Activated CD4-positive, alpha-beta memory T cell treated with anti-CD3 and anti-CD28 coated beads, Interleukin-2, amount 10 ng/mL, durations not matched to agents 7 days and 5 days (primary cell): ENCODE measurements at regions not wholly inside any gene's neighbourhood (a gene's known extent, or its start where the extent isn't known, plus 50 kb on each side); places are given as distances from the start of the nearest gene placed in this dataset.

Experiments used
- CTCF ChIA-PET: fragments of 350-600 bp; sonication (Branson Sonifier 250); formaldehyde crosslinking; loops from one replicate; lab custom pipeline; 2021; ENCODE audit warnings: antibody characterized with exemption, inconsistent platforms; lab: Charles Lee
- POLR2A ChIA-PET: fragments of 350-600 bp; sonication (Branson Sonifier 250); formaldehyde crosslinking; loops from one replicate; lab custom pipeline; 2021; ENCODE audit warnings: antibody characterized with exemption; lab: Charles Lee
- DNase-seq: peaks from one replicate; pipeline ENCODE4 v3.0.0-alpha.2; 2020
- H3K27ac Mint-ChIP-seq: one replicate; pipeline ENCODE4 v1.8.0; 2021; ENCODE audit warnings: mild to moderate bottlenecking, mixed read lengths
- H3K27me3 Mint-ChIP-seq: one replicate; pipeline ENCODE4 v1.8.0; 2021; ENCODE audit warnings: mixed read lengths
- H3K36me3 Mint-ChIP-seq: one replicate; pipeline ENCODE4 v1.8.0; 2021; ENCODE audit warnings: low read depth, mixed read lengths
- H3K4me1 Mint-ChIP-seq: one replicate; pipeline ENCODE4 v1.8.0; 2021; ENCODE audit warnings: mixed read lengths
- H3K4me3 Mint-ChIP-seq: one replicate; pipeline ENCODE4 v1.8.0; 2021; ENCODE audit warnings: mild to moderate bottlenecking, mixed read lengths
- H3K9me3 Mint-ChIP-seq: one replicate; pipeline ENCODE4 v1.8.0; 2021; ENCODE audit warnings: mixed read lengths

DNA sequence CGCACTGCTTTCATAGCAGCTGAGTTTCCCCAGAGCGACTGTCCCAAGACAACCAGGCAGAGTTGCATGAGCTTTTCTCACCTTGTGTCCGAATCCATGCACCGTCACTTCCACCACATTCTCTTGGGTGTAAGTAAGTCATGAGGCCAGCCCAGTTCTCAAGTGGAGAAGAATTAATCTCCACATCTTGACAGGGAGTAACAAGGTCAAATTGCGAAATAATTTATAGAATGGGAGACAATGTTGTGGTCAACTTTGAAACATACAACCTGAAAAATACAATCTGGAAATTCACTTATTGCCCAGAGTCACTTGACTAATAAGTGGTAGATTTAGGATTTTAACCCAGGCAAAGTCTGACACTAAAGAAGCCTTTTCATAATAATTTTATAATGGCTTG is 123.7 kb downstream of the UFM1 start:
- POLR2A ChIA-PET = no interaction called here
- DNase-seq = no peak
- H3K36me3 Mint-ChIP-seq = no peaks in the 10 kb centered on the region
- H3K4me3 Mint-ChIP-seq = no peak overlapping the region
- no peak overlapping the region for H3K27ac Mint-ChIP-seq
- CTCF ChIA-PET = no interaction called here
- no peaks in the 10 kb centered on the region for H3K27me3 Mint-ChIP-seq
- H3K9me3 Mint-ChIP-seq = no peaks in the 10 kb centered on the region
- no peaks in the 10 kb centered on the region for H3K4me1 Mint-ChIP-seq

DNA sequence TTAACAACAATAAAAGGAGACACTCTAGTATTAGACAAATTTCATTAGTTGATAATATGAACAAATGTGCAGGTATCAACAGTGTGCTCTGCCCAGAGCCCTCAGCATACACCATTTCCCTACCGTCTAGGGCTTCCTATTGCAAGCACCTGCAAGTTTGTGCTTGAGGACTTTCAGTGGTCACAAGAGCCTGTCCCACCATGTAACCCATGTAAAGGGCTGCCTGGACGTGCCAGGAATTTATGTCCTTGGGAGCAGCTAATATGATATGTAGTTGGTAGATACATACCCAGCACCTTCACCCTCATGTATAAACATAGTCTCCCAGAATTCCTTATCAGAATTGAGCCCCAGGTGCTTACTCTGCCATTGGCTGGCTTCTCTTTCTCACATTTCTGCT is 128.0 kb downstream of the UFM1 start:
- Mint-ChIP-seq H3K4me3 (no peak overlapping the region), H3K9me3 (no peaks in the 10 kb centered on the region), H3K4me1 (no peaks in the 10 kb centered on the region), H3K27ac (no peak overlapping the region), H3K27me3 (no peaks in the 10 kb centered on the region), H3K36me3 (no peaks in the 10 kb centered on the region)
- CTCF ChIA-PET = interaction anchor here (1.1 kb wide), 1 partner anchor 10 kb away, joined by 3 read pairs; no protein-coding TSS in a partner anchor
- no peak for DNase-seq
- POLR2A ChIA-PET = no interaction called here

GRCh38 chr13:38483623-38484022 is 134.0 kb downstream of the UFM1 start:
- Mint-ChIP-seq H3K27ac (no peak overlapping the region), H3K9me3 (no peaks in the 10 kb centered on the region), H3K27me3 (no peaks in the 10 kb centered on the region), H3K36me3 (no peaks in the 10 kb centered on the region), H3K4me1 (no peaks in the 10 kb centered on the region), H3K4me3 (no peak overlapping the region)
- no peak for DNase-seq
- ChIA-PET CTCF (no interaction called here), POLR2A (no interaction called here)

- Mint-ChIP-seq H3K4me1 (no peaks in the 10 kb centered on the region), H3K9me3 (no peaks in the 10 kb centered on the region), H3K4me3 (no peak overlapping the region), H3K27ac (no peak overlapping the region), H3K36me3 (no peaks in the 10 kb centered on the region), H3K27me3 (no peaks in the 10 kb centered on the region)
- ChIA-PET CTCF (no interaction called here), POLR2A (no interaction called here)
- no peak for DNase-seq
Measured at GRCh38 chr13:38490657-38491056, 141.0 kb downstream of the UFM1 start.

- H3K4me1 Mint-ChIP-seq = no peaks in the 10 kb centered on the region
- H3K27ac Mint-ChIP-seq = no peak overlapping the region
- POLR2A ChIA-PET = no interaction called here
- no peaks in the 10 kb centered on the region for H3K36me3 Mint-ChIP-seq
- DNase-seq = no peak
- no peak overlapping the region for H3K4me3 Mint-ChIP-seq
- H3K27me3 Mint-ChIP-seq = no peaks in the 10 kb centered on the region
- CTCF ChIA-PET = no interaction called here
- H3K9me3 Mint-ChIP-seq = peaks cover 7% of the 10 kb centered on the region
Measured at GRCh38 chr13:38494445-38494844, 144.8 kb downstream of the UFM1 start.

DNA sequence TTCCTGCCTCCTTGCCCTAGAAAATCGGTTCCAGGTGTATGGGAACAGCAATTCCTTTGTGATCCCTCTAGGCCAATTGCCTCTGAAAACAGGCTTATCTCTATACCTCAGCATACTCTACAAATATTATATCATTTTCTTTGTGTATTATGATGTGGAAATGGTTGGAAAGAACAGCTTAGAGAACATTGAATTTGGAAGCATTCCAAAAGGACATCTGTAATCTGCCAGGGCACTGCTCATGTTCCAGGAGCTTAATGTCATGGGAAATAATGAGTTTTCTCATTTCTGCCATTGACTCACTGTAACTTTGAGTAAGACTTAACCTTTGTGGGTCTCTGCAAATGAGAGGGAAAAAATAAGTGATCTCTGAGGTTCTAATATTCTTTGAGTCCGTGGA is 147.3 kb downstream of the UFM1 start:
- H3K4me3 Mint-ChIP-seq = no peak overlapping the region
- DNase-seq = no peak
- no peak overlapping the region for H3K27ac Mint-ChIP-seq
- ChIA-PET CTCF (no interaction called here), POLR2A (no interaction called here)
- no peaks in the 10 kb centered on the region for H3K4me1 Mint-ChIP-seq
- peaks cover 7% of the 10 kb centered on the region for H3K9me3 Mint-ChIP-seq
- H3K36me3 Mint-ChIP-seq = no peaks in the 10 kb centered on the region
- H3K27me3 Mint-ChIP-seq = no peaks in the 10 kb centered on the region

- CTCF ChIA-PET = no interaction called here
- POLR2A ChIA-PET = no interaction called here
Measured at GRCh38 chr13:38498271-38498670, 148.6 kb downstream of the UFM1 start.

GRCh38 chr13:38514575-38514974 is 164.9 kb downstream of the UFM1 start:
- Mint-ChIP-seq H3K27me3 (no peaks in the 10 kb centered on the region), H3K36me3 (no peaks in the 10 kb centered on the region), H3K9me3 (no peaks in the 10 kb centered on the region), H3K4me3 (no peak overlapping the region), H3K4me1 (no peaks in the 10 kb centered on the region), H3K27ac (no peak overlapping the region)
- DNase-seq = no peak
- ChIA-PET POLR2A (no interaction called here), CTCF (no interaction called here)

More at GRCh38 chr13:38498271-38498670, 148.6 kb downstream of the UFM1 start:
- H3K36me3 Mint-ChIP-seq = no peaks in the 10 kb centered on the region
- H3K4me1 Mint-ChIP-seq = no peaks in the 10 kb centered on the region
- H3K4me3 Mint-ChIP-seq = no peak overlapping the region
- peaks cover 7% of the 10 kb centered on the region for H3K9me3 Mint-ChIP-seq
- H3K27ac Mint-ChIP-seq = no peak overlapping the region
- H3K27me3 Mint-ChIP-seq = no peaks in the 10 kb centered on the region
- no peak for DNase-seq

DNA sequence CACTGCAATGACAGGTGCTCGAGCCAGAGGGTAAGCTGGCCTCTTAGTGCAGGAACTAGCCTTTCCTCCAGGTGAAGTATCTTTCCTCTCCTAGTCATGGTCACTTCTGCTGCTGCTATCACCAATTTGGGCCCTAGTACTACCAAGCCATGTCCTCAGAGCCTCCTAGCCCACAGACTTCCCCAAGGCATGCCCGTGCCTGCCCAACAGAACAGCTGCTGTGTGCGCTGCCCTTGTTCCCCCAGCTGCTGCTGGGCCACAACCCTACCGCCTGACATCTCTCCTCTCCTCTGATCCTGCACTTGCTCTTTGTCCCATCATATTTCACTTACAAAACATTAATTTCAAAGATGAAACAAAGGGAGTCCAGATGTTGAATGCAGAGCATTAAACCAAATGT is 168.5 kb upstream of the FREM2 start:
- no peaks in the 10 kb centered on the region for H3K27me3 Mint-ChIP-seq
- ChIA-PET CTCF (no interaction called here), POLR2A (no interaction called here)
- H3K4me3 Mint-ChIP-seq = no peak overlapping the region
- H3K36me3 Mint-ChIP-seq = no peaks in the 10 kb centered on the region
- H3K4me1 Mint-ChIP-seq = no peaks in the 10 kb centered on the region
- DNase-seq = no peak
- no peak overlapping the region for H3K27ac Mint-ChIP-seq
- H3K9me3 Mint-ChIP-seq = no peaks in the 10 kb centered on the region

- POLR2A ChIA-PET = no interaction called here
- H3K9me3 Mint-ChIP-seq = no peaks in the 10 kb centered on the region
- no peaks in the 10 kb centered on the region for H3K27me3 Mint-ChIP-seq
- CTCF ChIA-PET = no interaction called here
- H3K36me3 Mint-ChIP-seq = no peaks in the 10 kb centered on the region
- H3K27ac Mint-ChIP-seq = no peak overlapping the region
- H3K4me3 Mint-ChIP-seq = no peak overlapping the region
- H3K4me1 Mint-ChIP-seq = no peaks in the 10 kb centered on the region
- DNase-seq = no peak
Measured at GRCh38 chr13:38519229-38519911, 167.5 kb upstream of the FREM2 start.

DNA sequence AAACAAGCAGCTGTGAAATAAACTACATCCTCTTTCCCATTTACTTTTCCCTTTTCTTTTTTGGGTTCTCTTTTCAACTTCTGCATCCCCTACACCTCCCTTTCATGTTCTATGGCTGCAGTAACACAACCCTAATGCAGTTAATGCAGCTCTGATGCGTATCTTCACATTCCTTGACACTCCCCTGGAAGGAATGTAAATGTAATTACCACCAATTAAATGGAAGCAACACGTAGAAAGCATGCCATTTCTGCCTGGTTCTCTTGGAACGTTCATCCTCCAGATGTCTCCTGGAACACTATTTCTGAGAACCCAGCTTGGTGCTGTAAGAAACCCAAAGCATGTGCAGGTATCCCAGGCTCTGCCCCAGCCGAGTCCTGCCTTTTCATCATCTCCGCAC is 166.8 kb upstream of the FREM2 start:
- no peaks in the 10 kb centered on the region for H3K4me1 Mint-ChIP-seq
- H3K4me3 Mint-ChIP-seq = no peak overlapping the region
- DNase-seq = no peak
- H3K27ac Mint-ChIP-seq = no peak overlapping the region
- H3K9me3 Mint-ChIP-seq = no peaks in the 10 kb centered on the region
- ChIA-PET POLR2A (no interaction called here), CTCF (no interaction called here)
- no peaks in the 10 kb centered on the region for H3K27me3 Mint-ChIP-seq
- no peaks in the 10 kb centered on the region for H3K36me3 Mint-ChIP-seq

- ChIA-PET POLR2A (no interaction called here), CTCF (no interaction called here)
- Mint-ChIP-seq H3K27ac (no peak overlapping the region), H3K36me3 (no peaks in the 10 kb centered on the region), H3K4me1 (no peaks in the 10 kb centered on the region), H3K27me3 (no peaks in the 10 kb centered on the region), H3K9me3 (no peaks in the 10 kb centered on the region), H3K4me3 (no peak overlapping the region)
- no peak for DNase-seq
Measured at GRCh38 chr13:38527140-38527539, 159.7 kb upstream of the FREM2 start.

DNA sequence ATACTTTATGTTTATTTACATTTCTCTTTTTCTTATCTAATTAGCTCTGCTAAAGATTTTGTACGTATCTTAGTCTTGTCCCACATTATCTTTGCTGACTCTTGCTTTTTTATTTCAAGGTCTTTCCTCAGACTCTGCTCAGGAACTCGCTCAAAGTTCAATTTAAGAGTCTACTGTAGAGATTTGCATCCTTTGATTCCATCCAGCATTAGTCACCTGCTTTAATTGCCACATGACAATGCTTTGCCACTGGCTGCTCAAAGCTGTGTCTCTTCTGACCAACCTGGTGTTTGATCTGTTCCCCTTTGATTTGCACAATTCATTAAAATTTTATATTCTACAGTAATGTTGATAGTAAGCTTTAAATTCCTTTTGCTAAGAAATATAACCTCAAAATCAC is 157.9 kb upstream of the FREM2 start:
- H3K4me3 Mint-ChIP-seq = no peak overlapping the region
- no peaks in the 10 kb centered on the region for H3K9me3 Mint-ChIP-seq
- no peak overlapping the region for H3K27ac Mint-ChIP-seq
- ChIA-PET POLR2A (no interaction called here), CTCF (no interaction called here)
- no peaks in the 10 kb centered on the region for H3K4me1 Mint-ChIP-seq
- no peaks in the 10 kb centered on the region for H3K36me3 Mint-ChIP-seq
- no peaks in the 10 kb centered on the region for H3K27me3 Mint-ChIP-seq
- no peak for DNase-seq

GRCh38 chr13:38530492-38530891 is 156.4 kb upstream of the FREM2 start:
- no peak overlapping the region for H3K27ac Mint-ChIP-seq
- H3K36me3 Mint-ChIP-seq = no peaks in the 10 kb centered on the region
- H3K4me1 Mint-ChIP-seq = no peaks in the 10 kb centered on the region
- H3K9me3 Mint-ChIP-seq = no peaks in the 10 kb centered on the region
- no peaks in the 10 kb centered on the region for H3K27me3 Mint-ChIP-seq
- ChIA-PET CTCF (no interaction called here), POLR2A (no interaction called here)
- no peak overlapping the region for H3K4me3 Mint-ChIP-seq
- DNase-seq = no peak
